T-cell (primary cell): ENCODE measurements at regions not wholly inside any gene's neighbourhood (a gene's known extent, or its start where the extent isn't known, plus 50 kb on each side); places are given as distances from the start of the nearest gene placed in this dataset.

Experiments
- ATAC-seq, 4 experiments: fragments of 200-7000 bp in 3 of 4; fragments of 150-1000 bp in 1 of 4; cut with Tn5 transposase; replicated peaks in 1 of 4; 1 replicate in 3 of 4; 2 replicates in 1 of 4; pipeline ENCODE4 v1.10.0; 2021; ENCODE audit warnings: moderate library complexity in 3 of 4, mild to moderate bottlenecking in 2 of 4, moderate number of reproducible peaks in 1 of 4
- CTCF ChIA-PET, 2 donors: fragments of 300-600 bp; sonication (Branson Sonifier 250); formaldehyde crosslinking; loops; one replicate each; lab custom pipeline; 2022; ENCODE audit warnings: antibody characterized with exemption in 2 of 2; lab: Charles Lee
- POLR2A ChIA-PET, 2 donors: fragments of 300-600 bp; sonication (Branson Sonifier 250); formaldehyde crosslinking; loops; one replicate each; lab custom pipeline; 2022; ENCODE audit warnings: antibody characterized with exemption in 2 of 2; lab: Charles Lee
- DNase-seq, 35 experiments: peaks; one replicate each; pipeline versions ENCODE4 v3.0.0 to v3.0.0-alpha.2; 2013 to 2023
- H3K27ac ChIP-seq: one replicate; pipeline ENCODE4 v1.5.1; 2013; ENCODE audit warnings: low read length
- H3K27me3 ChIP-seq, 2 experiments: replicated peaks in 1 of 2; 1 replicate in 1 of 2; 2 replicates in 1 of 2; pipeline versions ENCODE4 v1.6.1 to v1.7.0; 2013; ENCODE audit warnings: low read length in 1 of 2, mixed read lengths in 1 of 2; ENCODE audit not compliant: control insufficient read depth in 2 of 2, insufficient read depth in 2 of 2; ENCODE audit errors: extremely low read depth in 1 of 2
- H3K36me3 ChIP-seq, 2 donors: 1 replicate in 1 of 2; 2 replicates in 1 of 2; pipeline versions ENCODE4 v1.6.1 to v1.7.0; 2013; ENCODE audit warnings: low read length in 1 of 2; ENCODE audit not compliant: control insufficient read depth in 2 of 2, insufficient read depth in 1 of 2; ENCODE audit errors: extremely low read depth in 1 of 2
- H3K4me1 ChIP-seq, 2 experiments: 1 replicate in 1 of 2; 2 replicates in 1 of 2; pipeline versions ENCODE4 v1.6.1 to v1.7.0; 2013; ENCODE audit warnings: low read length in 2 of 2, mixed read lengths in 1 of 2; ENCODE audit not compliant: insufficient read depth in 2 of 2, control insufficient read depth in 1 of 2; ENCODE audit errors: extremely low read depth in 1 of 2
- H3K4me3 ChIP-seq, 2 donors: 1 replicate in 1 of 2; 2 replicates in 1 of 2; pipeline versions ENCODE4 v1.5.1 to v1.7.0; 2013; ENCODE audit warnings: mild to moderate bottlenecking in 2 of 2, low read length in 1 of 2, moderate library complexity in 1 of 2; ENCODE audit not compliant: control insufficient read depth in 1 of 2; ENCODE audit errors: extremely low read depth in 1 of 2
- H3K9me3 ChIP-seq: 2 replicates; pipeline ENCODE4 v1.7.0; 2013
- H3K27ac Mint-ChIP-seq, 2 donors: one replicate each; pipeline ENCODE4 v1.8.0; 2020 to 2021; ENCODE audit warnings: mild to moderate bottlenecking in 2 of 2, mixed read lengths in 2 of 2
- H3K27me3 Mint-ChIP-seq, 2 donors: one replicate each; pipeline ENCODE4 v1.8.0; 2021 to 2022; ENCODE audit warnings: mixed read lengths in 2 of 2
- H3K36me3 Mint-ChIP-seq: one replicate; pipeline ENCODE4 v1.8.0; 2021; ENCODE audit warnings: mixed read lengths
- H3K4me1 Mint-ChIP-seq, 3 donors: one replicate each; pipeline ENCODE4 v1.8.0; 2020 to 2022; ENCODE audit warnings: mixed read lengths in 3 of 3, mild to moderate bottlenecking in 1 of 3
- H3K4me3 Mint-ChIP-seq, 3 donors: one replicate each; pipeline ENCODE4 v1.8.0; 2020 to 2022; ENCODE audit warnings: mild to moderate bottlenecking in 3 of 3, mixed read lengths in 3 of 3, moderate library complexity in 3 of 3
- H3K9me3 Mint-ChIP-seq, 3 donors: one replicate each; pipeline ENCODE4 v1.8.0; 2020 to 2022; ENCODE audit warnings: mixed read lengths in 3 of 3
- WGBS: methylation state at CpG from one replicate; pipeline ENCODE4 v1.1.5; 2013; ENCODE audit warnings: missing lambda C conversion rate; ENCODE audit not compliant: insufficient coverage; 5-methylcytosine and 5-hydroxymethylcytosine counted together

DNA sequence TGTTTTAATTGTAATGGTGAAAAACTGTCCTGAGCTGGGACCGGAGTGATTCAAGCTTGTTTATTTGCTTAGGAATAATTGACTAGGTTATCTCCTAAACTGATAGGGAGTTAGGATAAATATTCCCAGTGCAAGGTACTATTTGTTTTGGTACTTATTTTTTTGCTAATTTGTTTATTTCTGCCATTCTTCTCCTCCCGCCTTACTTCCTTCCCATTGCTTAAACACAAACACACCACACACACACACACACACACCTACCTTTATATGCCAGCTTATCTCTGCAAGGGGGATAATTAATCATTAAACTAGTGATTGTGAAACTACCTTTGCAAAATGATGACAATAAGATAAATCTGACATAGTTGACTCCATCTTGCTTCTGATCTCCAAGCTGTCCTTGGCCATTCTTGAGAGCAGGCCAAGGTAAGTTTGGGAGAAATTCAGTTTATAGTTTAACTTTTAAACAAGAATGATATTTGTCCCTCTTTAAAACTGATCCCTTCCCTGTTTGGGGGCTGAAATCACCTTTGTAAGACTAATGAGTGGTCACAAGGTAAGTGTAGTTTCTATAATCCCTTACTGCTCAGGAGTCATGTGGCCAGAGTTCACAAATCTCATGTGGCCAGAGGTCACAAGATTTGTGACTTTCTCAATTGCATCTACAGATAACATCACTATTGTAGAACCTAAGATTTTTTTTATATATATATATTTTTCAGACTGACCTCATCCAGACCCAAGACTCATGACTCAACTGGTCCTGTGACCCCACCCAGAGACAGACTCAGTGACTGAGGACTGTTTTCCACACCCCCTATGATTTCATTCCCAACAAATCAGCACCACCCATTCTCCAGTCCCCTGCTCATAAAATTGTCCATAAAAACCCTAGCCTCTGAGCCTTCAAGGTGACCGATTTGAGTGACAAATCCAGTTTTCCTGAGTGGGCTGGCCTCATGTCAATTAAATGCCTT is 83.1 kb upstream of the LRRTM4 start:
- peaks cover 8 to 23% (median 18%) of the 10 kb centered on the region in 3 donors for H3K9me3 Mint-ChIP-seq
- ATAC-seq (no peak), DNase-seq (no peak)
- H3K27ac Mint-ChIP-seq, result no peak overlapping the region
- H3K27me3 ChIP-seq, result no peaks in the 10 kb centered on the region
- no peak overlapping the region for H3K4me3 Mint-ChIP-seq
- H3K36me3 Mint-ChIP-seq, result no peaks in the 10 kb centered on the region
- CTCF ChIA-PET, result no interaction called here
- no peaks in the 10 kb centered on the region for H3K4me1 Mint-ChIP-seq
- no peaks in the 10 kb centered on the region for H3K27me3 Mint-ChIP-seq
- H3K4me1 ChIP-seq, result no peaks in the 10 kb centered on the region
- H3K36me3 ChIP-seq, result no peaks in the 10 kb centered on the region
- POLR2A ChIA-PET, result no interaction called here
- no peak overlapping the region for H3K4me3 ChIP-seq
- 38% methylated on average over 1 of the region's 3 CpGs for WGBS
- no peak overlapping the region for H3K27ac ChIP-seq
- peaks cover 3% of the 10 kb centered on the region for H3K9me3 ChIP-seq

DNA sequence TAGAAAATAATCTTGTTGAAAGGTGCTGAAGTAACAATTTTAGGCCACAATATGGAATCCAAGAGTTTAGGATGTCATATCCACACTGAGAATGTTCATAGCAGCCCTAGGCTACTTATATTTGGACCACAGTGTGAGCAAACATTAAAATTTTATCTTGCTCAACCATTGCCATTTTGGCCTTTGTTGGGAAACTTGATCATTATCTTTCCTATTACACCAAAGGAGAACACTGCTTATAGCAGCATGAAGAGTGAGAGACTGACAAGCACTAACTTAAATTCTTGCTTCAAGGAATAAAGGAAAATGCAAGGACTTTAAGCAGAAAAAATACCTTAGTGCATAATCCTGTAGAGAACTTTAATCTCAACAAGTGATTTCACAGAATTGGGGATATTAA is 86.3 kb upstream of the LRRTM4 start:
- H3K27ac ChIP-seq, result no peak overlapping the region
- no peaks in the 10 kb centered on the region for H3K4me1 ChIP-seq
- no peaks in the 10 kb centered on the region for H3K4me1 Mint-ChIP-seq
- H3K36me3 ChIP-seq, result no peaks in the 10 kb centered on the region
- DNase-seq (no peak), ATAC-seq (no peak)
- ChIA-PET POLR2A (no interaction called here), CTCF (no interaction called here)
- H3K27ac Mint-ChIP-seq, result no peak overlapping the region
- H3K4me3 Mint-ChIP-seq, result no peak overlapping the region
- H3K36me3 Mint-ChIP-seq, result no peaks in the 10 kb centered on the region
- peaks cover 3% of the 10 kb centered on the region for H3K9me3 ChIP-seq
- H3K4me3 ChIP-seq, result no peak overlapping the region
- H3K27me3 ChIP-seq, result no peaks in the 10 kb centered on the region
- H3K9me3 Mint-ChIP-seq, result peaks cover 12 to 35% (median 17%) of the 10 kb centered on the region in 3 donors
- H3K27me3 Mint-ChIP-seq, result no peaks in the 10 kb centered on the region

DNA sequence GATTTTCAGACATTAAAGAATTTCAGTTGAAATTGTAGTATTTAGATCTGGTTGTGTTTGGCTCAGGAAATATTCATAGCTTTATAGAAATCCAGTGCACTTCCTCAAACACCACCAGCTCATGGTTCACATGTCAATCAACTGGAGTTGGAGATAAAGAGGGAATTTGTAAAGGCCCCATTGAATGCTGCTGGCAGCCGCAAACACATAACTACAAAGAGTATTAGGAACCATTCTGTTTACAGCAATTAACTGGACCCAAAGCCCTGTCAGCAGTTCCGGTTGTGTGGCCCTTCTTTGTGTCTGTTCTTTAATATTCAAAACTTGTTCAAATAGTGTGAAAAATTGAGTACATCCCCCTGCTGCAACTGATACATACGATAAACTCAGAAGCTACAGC is 107.4 kb upstream of the LRRTM4 start:
- no peaks in the 10 kb centered on the region for H3K36me3 Mint-ChIP-seq
- DNase-seq, result no peak
- ATAC-seq, result no peak
- H3K9me3 Mint-ChIP-seq, result peaks cover 9 to 21% (median 13%) of the 10 kb centered on the region in 3 donors
- no peak overlapping the region for H3K4me3 Mint-ChIP-seq
- no peak overlapping the region for H3K4me3 ChIP-seq
- H3K27ac Mint-ChIP-seq, result no peak overlapping the region
- H3K4me1 ChIP-seq, result no peaks in the 10 kb centered on the region
- no peak overlapping the region for H3K27ac ChIP-seq
- WGBS, result no CpG with 5 or more reads among the region's 3 CpGs
- no peaks in the 10 kb centered on the region for H3K27me3 ChIP-seq
- no peaks in the 10 kb centered on the region for H3K27me3 Mint-ChIP-seq
- POLR2A ChIA-PET, result no interaction called here
- CTCF ChIA-PET, result no interaction called here
- no peaks in the 10 kb centered on the region for H3K9me3 ChIP-seq
- no peaks in the 10 kb centered on the region for H3K4me1 Mint-ChIP-seq
- no peaks in the 10 kb centered on the region for H3K36me3 ChIP-seq

DNA sequence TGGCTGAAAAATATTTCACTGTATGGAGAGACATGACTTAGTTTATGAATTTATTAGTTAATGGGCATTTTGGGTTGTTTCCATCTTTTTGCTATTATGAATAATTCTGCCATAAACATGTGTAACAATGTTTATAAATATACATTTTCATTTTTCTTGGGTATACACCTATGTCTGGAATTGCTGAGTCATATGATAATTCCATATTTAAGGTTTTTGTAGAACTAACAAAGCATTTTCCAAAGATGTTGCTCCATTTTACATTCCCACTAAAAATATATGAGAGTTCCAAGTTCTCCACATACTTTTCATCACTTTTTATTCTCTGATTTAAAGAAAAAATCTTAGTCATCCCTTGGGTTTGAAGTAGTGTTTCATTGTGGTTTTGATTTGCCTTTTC is 108.8 kb upstream of the LRRTM4 start:
- H3K9me3 Mint-ChIP-seq, result peaks cover 13 to 25% (median 14%) of the 10 kb centered on the region in 3 donors
- ATAC-seq (no peak), DNase-seq (no peak)
- Histone ChIP-seq H3K9me3 (no peaks in the 10 kb centered on the region), H3K27ac (no peak overlapping the region), H3K4me3 (no peak overlapping the region), H3K4me1 (no peaks in the 10 kb centered on the region), H3K36me3 (no peaks in the 10 kb centered on the region), H3K27me3 (no peaks in the 10 kb centered on the region)
- no peaks in the 10 kb centered on the region for H3K4me1 Mint-ChIP-seq
- POLR2A ChIA-PET, result no interaction called here
- H3K36me3 Mint-ChIP-seq, result no peaks in the 10 kb centered on the region
- CTCF ChIA-PET, result no interaction called here
- H3K4me3 Mint-ChIP-seq, result no peak overlapping the region
- H3K27me3 Mint-ChIP-seq, result no peaks in the 10 kb centered on the region
- H3K27ac Mint-ChIP-seq, result no peak overlapping the region

DNA sequence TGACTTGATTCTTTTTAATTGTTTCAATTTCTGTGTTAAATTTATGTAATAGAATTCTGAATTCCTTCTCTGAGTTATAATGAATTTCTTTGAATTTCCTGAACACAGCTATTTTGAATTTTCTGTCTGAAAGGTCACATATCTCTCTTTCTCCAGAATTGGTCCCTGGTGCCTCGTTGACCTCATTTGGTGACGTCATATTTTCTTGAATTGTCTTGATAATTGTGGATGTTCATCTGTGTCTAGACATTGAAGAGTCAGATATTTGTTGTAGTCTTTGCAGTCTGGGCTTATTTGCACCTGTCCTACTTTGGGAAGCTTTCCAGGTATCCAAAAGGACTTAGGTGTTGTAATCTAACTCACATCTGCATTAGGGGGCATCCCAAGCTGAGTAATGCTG is 111.4 kb upstream of the LRRTM4 start:
- CTCF ChIA-PET, result no interaction called here
- Mint-ChIP-seq H3K36me3 (no peaks in the 10 kb centered on the region), H3K4me3 (no peak overlapping the region), H3K9me3 (peaks cover 13 to 40% (median 18%) of the 10 kb centered on the region in 3 donors), H3K27me3 (no peaks in the 10 kb centered on the region), H3K4me1 (no peaks in the 10 kb centered on the region), H3K27ac (no peak overlapping the region)
- no peaks in the 10 kb centered on the region for H3K36me3 ChIP-seq
- POLR2A ChIA-PET, result no interaction called here
- no peaks in the 10 kb centered on the region for H3K9me3 ChIP-seq
- DNase-seq (no peak), ATAC-seq (no peak)
- no peak overlapping the region for H3K4me3 ChIP-seq
- H3K4me1 ChIP-seq, result no peaks in the 10 kb centered on the region
- WGBS, result no CpG with 5 or more reads among the region's 2 CpGs
- H3K27me3 ChIP-seq, result no peaks in the 10 kb centered on the region
- H3K27ac ChIP-seq, result no peak overlapping the region

DNA sequence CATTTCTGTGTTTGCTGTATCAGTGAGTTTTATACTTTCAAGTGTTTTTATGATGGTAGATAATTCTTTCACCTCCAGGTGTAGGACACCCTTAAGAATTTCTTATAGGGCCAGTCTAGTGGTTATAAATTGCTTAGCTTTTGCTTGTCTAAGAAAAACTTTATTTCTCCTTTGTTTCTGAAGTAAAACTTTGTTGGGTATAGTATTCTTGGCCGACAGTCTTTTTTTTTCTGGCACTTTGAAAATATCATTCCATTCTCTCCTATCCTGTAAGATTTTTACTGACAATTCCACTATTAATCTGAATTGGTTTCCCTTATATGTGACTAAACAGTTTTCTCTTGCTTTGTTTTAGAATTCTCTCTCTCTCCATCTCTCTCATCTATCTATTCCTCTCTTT is 118.7 kb upstream of the LRRTM4 start:
- H3K4me1 Mint-ChIP-seq, result no peaks in the 10 kb centered on the region
- Histone ChIP-seq H3K4me3 (no peak overlapping the region), H3K36me3 (no peaks in the 10 kb centered on the region), H3K9me3 (peaks cover 2% of the 10 kb centered on the region), H3K4me1 (no peaks in the 10 kb centered on the region), H3K27ac (no peak overlapping the region), H3K27me3 (no peaks in the 10 kb centered on the region)
- H3K4me3 Mint-ChIP-seq, result no peak overlapping the region
- no peak overlapping the region for H3K27ac Mint-ChIP-seq
- POLR2A ChIA-PET, result interaction anchor here in 1 of 2 donors (0.6 kb wide), 1 partner anchor 669 kb away, joined by 4 read pairs; no protein-coding TSS in a partner anchor
- ATAC-seq (no peak), DNase-seq (no peak)
- no peaks in the 10 kb centered on the region for H3K27me3 Mint-ChIP-seq
- CTCF ChIA-PET, result no interaction called here
- WGBS, result no CpG with 5 or more reads among the region's 1 CpG
- H3K9me3 Mint-ChIP-seq, result peaks cover 17 to 39% (median 23%) of the 10 kb centered on the region in 3 donors
- no peaks in the 10 kb centered on the region for H3K36me3 Mint-ChIP-seq
